Amniotic epithelial cell (primary cell): ENCODE measurements at regions not wholly inside any gene's neighbourhood (a gene's known extent, or its start where the extent isn't known, plus 50 kb on each side); places are given as distances from the start of the nearest gene placed in this dataset.

Experiments
- DNase-seq: peaks from one replicate; pipeline ENCODE4 v3.0.0-alpha.2; 2010; ENCODE audit warnings: low read depth

DNA sequence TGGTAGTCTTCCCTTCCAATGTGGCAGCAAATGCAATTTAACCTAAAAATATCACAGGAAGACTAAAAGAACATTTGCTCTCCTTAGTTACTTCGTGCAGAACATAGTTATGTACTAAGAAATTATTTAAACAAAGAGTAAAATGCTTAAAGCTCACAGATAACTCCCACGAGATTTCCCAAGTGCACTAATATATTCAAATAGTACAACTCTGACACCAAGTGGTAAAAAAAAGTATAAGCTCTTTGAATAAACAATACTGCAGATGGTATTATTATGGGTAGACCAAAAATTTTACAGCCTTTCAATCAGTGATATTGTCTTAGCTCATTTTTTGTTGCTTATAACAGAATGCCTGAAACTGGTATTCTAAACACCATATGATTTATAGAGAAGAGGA is 52.8 kb upstream of the FILIP1 start:
- DNase-seq, result peak; percentile 53

GRCh38 chr6:75550544-75551167 is 51.0 kb upstream of the SENP6 start:
- no peak for DNase-seq

- no peak for DNase-seq
Observed at GRCh38 chr6:75551367-75551952, 50.2 kb upstream of the SENP6 start.
